Esophagus (tissue), 2 donors: ENCODE measurements at regions not wholly inside any gene's neighbourhood (a gene's known extent, or its start where the extent isn't known, plus 50 kb on each side); places are given as distances from the start of the nearest gene placed in this dataset.

ENCODE experiments used
- H3K27ac ChIP-seq, 2 donors: one replicate each; pipeline ENCODE4 v1.5.1; 2013; ENCODE audit warnings: low read depth in 2 of 2, mild to moderate bottlenecking in 2 of 2, inconsistent platforms in 1 of 2, low read length in 1 of 2, moderate library complexity in 1 of 2
- H3K27me3 ChIP-seq, 2 donors: one replicate each; pipeline ENCODE4 v1.6.1; 2013; ENCODE audit warnings: low read length in 2 of 2, control low read depth in 1 of 2, mild to moderate bottlenecking in 1 of 2; ENCODE audit not compliant: insufficient read depth in 2 of 2, control insufficient read depth in 1 of 2
- H3K36me3 ChIP-seq, 2 donors: one replicate each; pipeline ENCODE4 v1.6.1; 2013; ENCODE audit warnings: low read length in 1 of 2; ENCODE audit not compliant: control insufficient read depth in 2 of 2, insufficient read depth in 2 of 2
- H3K4me1 ChIP-seq, 2 donors: one replicate each; pipeline ENCODE4 v1.6.1; 2013; ENCODE audit warnings: low read length in 1 of 2; ENCODE audit not compliant: control insufficient read depth in 2 of 2, insufficient read depth in 2 of 2
- H3K4me3 ChIP-seq, 2 donors: one replicate each; pipeline ENCODE4 v1.5.1; 2013; ENCODE audit warnings: low read length in 2 of 2, mild to moderate bottlenecking in 2 of 2, low read depth in 1 of 2, moderate library complexity in 1 of 2
- H3K9me3 ChIP-seq, 2 donors: one replicate each; pipeline ENCODE4 v1.6.1; 2013; ENCODE audit warnings: mild to moderate bottlenecking in 2 of 2, low read depth in 1 of 2, low read length in 1 of 2, moderate library complexity in 1 of 2; ENCODE audit not compliant: control insufficient read depth in 2 of 2, insufficient read depth in 1 of 2
- WGBS, 2 donors: extraction: QIAGEN DNeasy Blood & Tissue Kit; methylation state at CpG; one replicate each; pipeline ENCODE4 v1.1.7; 2013; 5-methylcytosine and 5-hydroxymethylcytosine counted together
- donor health status: healthy with polysubstance abuse.
- donor health status: Bipolar disorder and iron deficiency.

DNA sequence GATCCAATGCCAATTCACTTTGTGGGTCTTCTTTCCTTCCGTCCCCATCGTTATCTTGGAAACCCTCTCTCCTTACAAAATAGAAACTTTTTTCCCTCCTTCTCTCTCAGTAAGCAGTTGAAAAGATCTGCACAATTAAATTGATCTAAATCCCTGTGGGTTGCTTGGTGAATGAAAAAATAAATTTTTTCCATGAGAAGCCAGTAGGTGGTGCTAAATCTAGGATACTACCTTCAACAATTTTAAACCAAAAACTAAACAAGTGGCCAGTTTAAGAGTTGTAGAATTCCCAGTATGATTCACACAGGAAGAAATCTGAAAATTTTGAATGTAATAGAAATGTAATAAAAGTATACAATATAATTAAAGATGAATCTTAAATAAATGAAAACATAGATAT, 990.3 kb upstream of the ZNF722 start:
- Histone ChIP-seq H3K9me3 (peaks cover 0 to 5% of the 10 kb centered on the region in 2 donors), H3K36me3 (no peaks in the 10 kb centered on the region), H3K27me3 (no peaks in the 10 kb centered on the region), H3K27ac (no peak overlapping the region), H3K4me3 (no peak overlapping the region), H3K4me1 (no peaks in the 10 kb centered on the region)
- WGBS, 2 donors, result 43 to 50% methylated on average over 2 of the region's 2 CpGs

DNA sequence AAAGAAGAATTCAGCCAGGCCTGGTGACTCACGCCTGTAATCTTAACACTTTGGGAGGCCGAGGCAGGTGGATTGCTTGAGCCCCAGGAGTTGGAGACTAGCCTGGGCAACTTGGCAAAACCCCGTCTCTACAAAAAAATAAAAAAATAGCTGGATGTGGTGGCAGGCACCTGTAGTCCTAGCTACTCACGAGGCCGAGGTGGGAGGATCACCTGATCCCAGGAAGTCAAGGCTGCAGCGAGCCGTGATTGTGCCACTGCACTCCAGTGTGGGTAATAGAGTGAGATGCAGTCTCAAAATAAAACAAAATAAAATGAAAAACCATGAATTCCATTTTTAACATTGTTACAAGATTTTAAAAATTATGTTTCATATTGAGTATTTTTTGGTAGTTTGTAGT, 988.9 kb upstream of the ZNF722 start:
- WGBS, 2 donors, result 81 to 84% methylated on average over 7 of the region's 7 CpGs
- H3K36me3 ChIP-seq, result no peaks in the 10 kb centered on the region
- H3K4me1 ChIP-seq, result no peaks in the 10 kb centered on the region
- no peak overlapping the region for H3K27ac ChIP-seq
- no peaks in the 10 kb centered on the region for H3K27me3 ChIP-seq
- H3K9me3 ChIP-seq, result peaks cover 0 to 13% of the 10 kb centered on the region in 2 donors
- no peak overlapping the region for H3K4me3 ChIP-seq

- Histone ChIP-seq H3K36me3 (no peaks in the 10 kb centered on the region), H3K27me3 (no peaks in the 10 kb centered on the region), H3K9me3 (peaks cover 4 to 18% of the 10 kb centered on the region in 2 donors), H3K4me3 (no peak overlapping the region), H3K27ac (no peak overlapping the region), H3K4me1 (no peaks in the 10 kb centered on the region)
- WGBS, 2 donors, result 53 to 54% methylated on average over 6 of the region's 6 CpGs
Measured at GRCh38 chr7:63012633-63013183, 985.9 kb upstream of the ZNF722 start.

DNA sequence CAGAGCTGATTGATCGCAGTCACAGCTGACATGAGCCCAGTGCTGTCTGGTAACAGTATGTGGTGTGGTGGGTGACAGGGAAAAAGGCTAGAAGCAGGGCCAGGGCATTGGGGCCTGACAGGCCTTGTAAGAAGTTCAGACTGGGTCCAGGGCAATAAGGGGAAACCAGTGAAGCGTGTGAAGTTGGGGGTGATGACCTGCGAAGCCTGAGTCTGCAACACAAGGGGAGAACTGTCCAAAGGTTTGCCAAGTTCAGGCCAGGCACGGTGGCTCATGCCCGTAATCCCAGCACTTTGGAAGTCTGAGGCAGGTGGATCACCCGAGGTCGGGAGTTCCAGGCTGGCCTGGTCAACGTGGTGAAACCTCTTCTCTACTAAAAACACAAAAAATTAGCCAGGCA, 983.9 kb upstream of the ZNF722 start:
- Histone ChIP-seq H3K36me3 (no peaks in the 10 kb centered on the region), H3K27me3 (no peaks in the 10 kb centered on the region), H3K4me1 (no peaks in the 10 kb centered on the region), H3K4me3 (no peak overlapping the region), H3K9me3 (peaks cover 4 to 20% of the 10 kb centered on the region in 2 donors), H3K27ac (no peak overlapping the region)
- 80 to 82% methylated on average over 8 of the region's 8 CpGs for WGBS, 2 donors

GRCh38 chr7:63023182-63023787, 975.4 kb upstream of the ZNF722 start:
- H3K27me3 ChIP-seq, result no peaks in the 10 kb centered on the region
- H3K36me3 ChIP-seq, result no peaks in the 10 kb centered on the region
- H3K9me3 ChIP-seq, result peaks cover 13 to 23% of the 10 kb centered on the region in 2 donors
- H3K4me3 ChIP-seq, result no peak overlapping the region
- no peak overlapping the region for H3K27ac ChIP-seq
- WGBS, 2 donors, result 79 to 80% methylated on average over 7 of the region's 7 CpGs
- H3K4me1 ChIP-seq, result no peaks in the 10 kb centered on the region

GRCh38 chr7:63024446-63024845, 974.2 kb upstream of the ZNF722 start:
- H3K27me3 ChIP-seq, result no peaks in the 10 kb centered on the region
- H3K27ac ChIP-seq, result no peak overlapping the region
- no peaks in the 10 kb centered on the region for H3K4me1 ChIP-seq
- 69 to 75% methylated on average over 5 of the region's 5 CpGs for WGBS, 2 donors
- H3K4me3 ChIP-seq, result no peak overlapping the region
- peaks cover 14 to 23% of the 10 kb centered on the region in 2 donors for H3K9me3 ChIP-seq
- no peaks in the 10 kb centered on the region for H3K36me3 ChIP-seq

GRCh38 chr7:63025815-63026214, 972.8 kb upstream of the ZNF722 start:
- H3K4me1 ChIP-seq, result no peaks in the 10 kb centered on the region
- H3K4me3 ChIP-seq, result no peak overlapping the region
- no peak overlapping the region for H3K27ac ChIP-seq
- H3K27me3 ChIP-seq, result no peaks in the 10 kb centered on the region
- no peaks in the 10 kb centered on the region for H3K36me3 ChIP-seq
- WGBS, 2 donors, result 56 to 58% methylated on average over 5 of the region's 5 CpGs
- H3K9me3 ChIP-seq, result peaks cover 18 to 23% of the 10 kb centered on the region in 2 donors

- 71 to 72% methylated on average over 5 of the region's 5 CpGs for WGBS, 2 donors
- H3K4me1 ChIP-seq, result no peaks in the 10 kb centered on the region
- H3K36me3 ChIP-seq, result no peaks in the 10 kb centered on the region
- H3K4me3 ChIP-seq, result no peak overlapping the region
- no peaks in the 10 kb centered on the region for H3K27me3 ChIP-seq
- no peak overlapping the region for H3K27ac ChIP-seq
- peaks cover 24 to 28% of the 10 kb centered on the region in 2 donors for H3K9me3 ChIP-seq
Measured at GRCh38 chr7:63027075-63027474, 971.6 kb upstream of the ZNF722 start.

DNA sequence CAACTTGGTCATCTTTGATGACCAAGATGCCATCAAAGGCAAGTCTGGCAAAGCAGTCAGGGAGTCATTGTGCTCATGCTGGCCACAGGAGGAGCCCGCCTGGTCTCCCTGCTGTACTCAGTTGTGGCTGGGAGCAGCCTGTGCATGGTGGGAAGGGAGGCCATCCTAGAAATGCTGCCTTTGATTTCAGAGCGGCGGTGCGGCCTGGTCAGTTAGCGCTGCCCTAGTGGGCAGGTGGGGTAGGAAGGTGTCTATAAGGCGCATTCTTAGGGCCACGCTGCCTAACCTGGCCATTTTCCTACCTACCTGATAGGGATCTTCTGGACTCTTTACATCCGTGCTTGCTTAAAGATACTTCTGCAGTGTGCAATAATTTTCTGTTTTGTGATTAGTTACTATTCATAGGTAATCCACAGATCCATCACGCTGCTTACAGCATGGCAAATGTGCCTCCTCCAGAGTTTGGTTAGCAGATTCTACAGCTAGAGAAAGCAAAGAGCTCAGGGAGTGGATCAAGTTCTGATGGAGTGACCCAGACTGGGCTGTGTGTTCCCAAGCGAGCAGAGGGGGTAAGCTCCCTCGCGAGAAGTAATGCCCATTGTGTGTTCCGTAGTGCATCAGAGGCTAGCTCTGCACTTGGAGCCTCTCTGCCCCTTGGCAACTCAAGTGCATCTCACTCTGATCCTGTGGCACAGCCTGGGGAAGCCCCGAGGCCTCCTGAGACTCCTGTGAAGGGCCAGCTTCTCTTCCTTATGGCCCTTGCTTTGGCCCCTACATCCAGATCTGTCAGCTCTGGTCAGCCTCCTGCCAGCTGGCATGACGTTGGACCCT, 970.1 kb upstream of the ZNF722 start:
- WGBS, 2 donors, result 77 to 81% methylated on average over 15 of the region's 15 CpGs
- Histone ChIP-seq H3K4me1 (no peaks in the 10 kb centered on the region), H3K27me3 (no peaks in the 10 kb centered on the region), H3K27ac (no peak overlapping the region), H3K4me3 (no peak overlapping the region), H3K36me3 (no peaks in the 10 kb centered on the region), H3K9me3 (peaks cover 19 to 25% of the 10 kb centered on the region in 2 donors)
